Thyroid gland (tissue), 4 donors: ENCODE measurements at regions not wholly inside any gene's neighbourhood (a gene's known extent, or its start where the extent isn't known, plus 50 kb on each side); places are given as distances from the start of the nearest gene placed in this dataset.

ENCODE experiments used
- CTCF ChIP-seq, 6 experiments: fragments of 200-600 bp in 3 of 6; fragments of 450-650 bp in 3 of 6; sonication (generic) in 3 of 6; IDR thresholded peaks; one replicate each; pipeline ENCODE4 v1.5.1; 2016 to 2019; ENCODE audit warnings: antibody characterized with exemption in 6 of 6, mild to moderate bottlenecking in 2 of 6, inconsistent platforms in 1 of 6, moderate library complexity in 1 of 6
- POLR2A ChIP-seq, 2 donors: fragments of 450-650 bp; IDR thresholded peaks; one replicate each; pipeline ENCODE4 v1.6.1; 2017; ENCODE audit warnings: antibody characterized with exemption in 2 of 2, mild to moderate bottlenecking in 2 of 2, moderate library complexity in 1 of 2

GRCh38 chr2:104501929-104502328, 352.0 kb upstream of the POU3F3 start:
- no peak for TF ChIP-seq CTCF (IDR thresholded peaks at IDR 0.05)
- TF ChIP-seq POLR2A (IDR thresholded peaks at IDR 0.05), result no peak
